ENCODE measurements at regions not wholly inside any gene's neighbourhood (a gene's known extent, or its start where the extent isn't known, plus 50 kb on each side); places are given as distances from the start of the nearest gene placed in this dataset.

- H3K27ac ChIP-seq, result no peak overlapping the region
- no peak overlapping the region for H3K4me3 ChIP-seq
Measured at GRCh38 chr7:41536873-41537665, 165.8 kb downstream of the INHBA start.

GRCh38 chr7:41536122-41536872, 166.6 kb downstream of the INHBA start:
- no peak overlapping the region for H3K4me3 ChIP-seq
- H3K27ac ChIP-seq, result no peak overlapping the region

- no peak overlapping the region for H3K4me3 ChIP-seq
- H3K27ac ChIP-seq, result no peak overlapping the region
Measured at GRCh38 chr7:41529831-41530230, 173.1 kb downstream of the INHBA start.

GRCh38 chr7:41524876-41525275, 178.0 kb downstream of the INHBA start:
- Histone ChIP-seq H3K4me3 (no peak overlapping the region), H3K27ac (no peak overlapping the region)

GRCh38 chr7:41520445-41520844, 182.4 kb downstream of the INHBA start:
- Histone ChIP-seq H3K4me3 (no peak overlapping the region), H3K27ac (no peak overlapping the region)

GRCh38 chr7:41517771-41518170, 185.1 kb downstream of the INHBA start:
- no peak overlapping the region for H3K27ac ChIP-seq
- H3K4me3 ChIP-seq, result no peak overlapping the region

DNA sequence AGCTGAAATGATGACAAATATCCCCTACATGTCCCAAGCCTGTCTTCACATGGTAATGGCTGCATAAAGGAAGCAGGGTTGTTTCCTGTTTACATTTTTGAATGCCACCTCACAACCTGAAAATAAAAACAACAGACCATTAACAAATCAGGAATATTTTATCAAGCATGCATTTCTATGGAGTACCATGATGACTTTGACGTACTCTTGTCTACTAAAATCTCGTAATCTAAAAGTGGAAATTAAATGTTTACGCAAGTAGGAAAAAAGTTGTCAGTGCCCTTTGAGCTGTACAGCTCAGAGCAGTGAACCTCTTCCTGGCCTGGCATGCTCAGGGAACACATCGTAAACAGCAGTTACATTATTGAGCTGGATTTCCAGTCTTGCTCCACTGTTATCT, 194.1 kb downstream of the INHBA start:
- Histone ChIP-seq H3K27ac (no peak overlapping the region), H3K4me3 (no peak overlapping the region)

GRCh38 chr7:41507686-41508268, 195.1 kb downstream of the INHBA start:
- H3K27ac ChIP-seq, result no peak overlapping the region

GRCh38 chr7:41504214-41504980, 198.5 kb downstream of the INHBA start:
- Histone ChIP-seq H3K4me3 (no peak overlapping the region), H3K27ac (no peak overlapping the region)

More at GRCh38 chr7:41507686-41508268, 195.1 kb downstream of the INHBA start:
- H3K4me3 ChIP-seq, result no peak overlapping the region

DNA sequence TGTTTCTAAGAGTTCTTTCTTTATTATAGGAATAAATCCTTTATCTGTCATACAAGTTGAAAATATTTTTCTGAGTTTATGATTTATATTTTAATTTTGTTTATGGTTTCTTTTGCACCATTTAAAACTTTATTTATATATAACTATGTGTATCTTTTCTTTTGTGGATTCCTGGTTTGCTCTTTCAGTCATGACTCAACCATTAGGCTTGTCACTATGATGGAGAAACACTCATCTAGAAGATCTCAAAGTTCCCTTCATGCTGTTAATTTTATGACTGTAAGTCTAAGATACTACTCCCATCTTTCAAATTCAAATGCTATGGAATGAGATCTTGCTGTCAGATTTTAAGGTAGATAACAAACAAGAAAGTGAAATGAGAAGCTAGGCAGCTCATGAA, 199.5 kb downstream of the INHBA start:
- no peak overlapping the region for H3K27ac ChIP-seq
- no peak overlapping the region for H3K4me3 ChIP-seq

DNA sequence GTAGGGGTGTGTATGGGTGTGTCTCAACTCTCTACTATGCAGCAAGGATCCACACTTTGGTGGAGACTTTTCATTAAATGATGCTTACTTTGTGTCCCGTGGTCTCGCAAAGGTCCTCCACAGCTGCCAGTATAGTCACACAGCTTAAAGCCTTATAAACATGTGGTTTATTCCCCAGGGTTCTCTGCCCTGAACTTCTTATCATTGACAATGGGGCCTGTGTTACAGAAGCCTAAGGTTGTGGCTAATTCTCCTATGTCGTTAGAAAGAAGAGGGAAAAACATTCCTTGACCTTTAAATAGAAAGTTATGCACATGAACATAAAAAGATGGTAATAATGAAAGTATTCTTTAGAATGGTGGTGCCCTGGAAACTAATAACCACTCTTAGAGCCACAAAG, 201.4 kb downstream of the INHBA start:
- no peak overlapping the region for H3K27ac ChIP-seq

GRCh38 chr7:41501006-41501405, 201.9 kb downstream of the INHBA start:
- Histone ChIP-seq H3K27ac (no peak overlapping the region), H3K4me3 (no peak overlapping the region)

More for the DNA sequence above, 201.4 kb downstream of the INHBA start:
- H3K4me3 ChIP-seq, result no peak overlapping the region

- H3K4me3 ChIP-seq, result no peak overlapping the region
- H3K27ac ChIP-seq, result no peak overlapping the region
Measured at GRCh38 chr7:41492603-41493002, 210.3 kb downstream of the INHBA start.

DNA sequence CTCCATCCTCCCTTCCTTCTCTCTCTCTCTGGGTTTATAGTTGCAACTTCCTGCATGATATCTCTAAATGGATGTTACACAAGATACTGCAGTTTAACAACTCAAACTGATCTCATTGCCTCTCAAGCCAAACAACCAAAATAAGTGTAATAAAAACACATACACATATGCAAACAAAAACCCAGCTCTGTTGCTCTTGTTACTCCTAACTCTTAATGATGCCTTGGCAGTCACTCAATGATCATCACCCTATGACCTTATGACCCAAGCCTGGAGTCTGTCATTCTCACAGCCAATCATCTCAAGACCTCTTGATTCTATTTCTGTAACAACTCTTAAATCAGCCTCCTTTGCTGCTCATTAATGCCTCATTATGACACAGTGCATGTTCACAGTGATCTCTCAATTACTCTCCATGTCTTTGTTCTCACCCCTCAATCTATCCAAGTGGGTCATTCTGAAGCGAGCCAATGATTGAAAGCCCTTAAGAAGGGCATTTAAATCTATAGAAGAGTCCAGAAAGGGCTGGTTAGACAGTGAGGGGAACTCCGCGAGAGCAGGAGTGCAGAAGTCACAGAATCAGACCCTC, 210.9 kb downstream of the INHBA start:
- no peak overlapping the region for H3K4me3 ChIP-seq
- no peak overlapping the region for H3K27ac ChIP-seq

DNA sequence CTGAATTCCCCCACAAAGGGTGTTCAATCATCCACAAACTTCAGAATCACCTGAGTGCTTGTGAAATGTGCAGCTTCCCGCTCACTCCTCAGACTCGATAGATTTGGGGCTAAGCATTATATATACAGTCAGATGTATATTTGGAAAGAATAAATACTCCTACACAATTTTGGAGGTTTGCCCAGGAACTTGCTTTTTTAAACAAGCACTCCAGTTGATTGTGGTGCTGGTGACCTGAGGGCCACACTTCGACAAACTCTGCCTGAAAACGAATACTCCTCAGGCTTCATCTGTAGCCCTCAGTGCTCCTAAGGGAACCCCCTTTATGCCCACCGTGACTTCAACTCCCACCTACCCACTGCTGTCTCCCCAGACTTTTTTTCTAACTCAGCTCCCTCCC, 211.6 kb downstream of the INHBA start:
- no peak overlapping the region for H3K4me3 ChIP-seq
- H3K27ac ChIP-seq, result no peak overlapping the region

GRCh38 chr7:41489885-41490284, 213.0 kb downstream of the INHBA start:
- H3K27ac ChIP-seq, result no peak overlapping the region
- no peak overlapping the region for H3K4me3 ChIP-seq

DNA sequence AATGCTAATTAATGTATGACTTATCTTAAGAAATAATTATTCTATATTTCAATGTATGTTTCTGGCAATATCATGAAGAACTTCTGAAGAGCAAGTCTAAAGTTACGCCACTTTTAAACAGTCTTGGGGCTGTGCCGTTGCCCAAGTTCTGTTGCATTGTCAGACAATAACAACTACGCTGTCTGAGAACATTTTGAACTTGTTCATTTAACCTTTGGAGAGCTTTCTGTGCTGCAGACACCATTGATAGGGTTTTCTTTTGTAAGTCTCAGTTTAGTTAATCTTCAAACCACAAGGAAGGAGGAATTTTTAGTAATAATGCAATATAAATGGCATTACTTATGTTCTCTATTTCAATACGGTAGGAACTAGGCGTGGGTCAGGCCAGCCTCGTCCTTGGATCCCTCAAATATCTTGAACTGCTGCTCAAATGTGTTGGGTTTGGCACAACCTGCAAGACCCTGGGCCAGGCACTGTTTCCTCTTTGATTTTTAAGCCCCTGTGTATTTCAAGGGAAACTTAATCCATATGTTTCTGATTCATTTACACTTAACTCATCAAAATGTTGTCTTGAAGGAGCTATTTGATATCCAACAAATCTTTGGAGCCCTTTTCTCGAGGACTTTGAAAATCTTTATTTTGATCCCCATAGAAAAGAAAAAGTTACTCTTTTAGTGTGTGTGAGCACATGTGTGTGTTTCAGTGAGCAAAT, 215.5 kb downstream of the INHBA start:
- peak overlapping the region in 2 of 21 experiments; percentile 39 to 54 for H3K27ac ChIP-seq

GRCh38 chr7:41481353-41481752, 221.5 kb downstream of the INHBA start:
- no peak overlapping the region for H3K4me3 ChIP-seq
- no peak overlapping the region for H3K27ac ChIP-seq

More for the DNA sequence above, 215.5 kb downstream of the INHBA start:
- no peak overlapping the region for H3K4me3 ChIP-seq

DNA sequence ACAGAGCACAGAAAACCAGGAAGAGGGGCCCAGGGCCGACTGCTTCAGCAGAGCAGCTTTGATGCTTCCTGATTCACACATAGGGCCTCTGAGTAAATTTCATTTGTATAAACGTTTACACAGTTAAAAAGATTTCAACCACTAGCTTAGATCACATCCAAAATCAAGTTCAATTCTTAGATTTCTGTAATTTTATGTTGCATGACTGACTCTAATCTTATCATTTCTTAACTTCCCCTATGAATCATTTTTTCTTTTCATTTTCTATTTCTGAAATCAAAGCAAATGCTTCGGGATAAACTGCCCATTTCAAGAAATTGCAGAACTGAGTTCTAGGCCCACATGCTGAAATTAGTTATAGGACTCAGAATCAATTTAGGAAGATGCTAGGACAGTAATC, 224.7 kb downstream of the INHBA start:
- Histone ChIP-seq H3K27ac (no peak overlapping the region), H3K4me3 (no peak overlapping the region)
